ENCODE measurements at regions not wholly inside any gene's neighbourhood (a gene's known extent, or its start where the extent isn't known, plus 50 kb on each side); places are given as distances from the start of the nearest gene placed in this dataset.

DNA sequence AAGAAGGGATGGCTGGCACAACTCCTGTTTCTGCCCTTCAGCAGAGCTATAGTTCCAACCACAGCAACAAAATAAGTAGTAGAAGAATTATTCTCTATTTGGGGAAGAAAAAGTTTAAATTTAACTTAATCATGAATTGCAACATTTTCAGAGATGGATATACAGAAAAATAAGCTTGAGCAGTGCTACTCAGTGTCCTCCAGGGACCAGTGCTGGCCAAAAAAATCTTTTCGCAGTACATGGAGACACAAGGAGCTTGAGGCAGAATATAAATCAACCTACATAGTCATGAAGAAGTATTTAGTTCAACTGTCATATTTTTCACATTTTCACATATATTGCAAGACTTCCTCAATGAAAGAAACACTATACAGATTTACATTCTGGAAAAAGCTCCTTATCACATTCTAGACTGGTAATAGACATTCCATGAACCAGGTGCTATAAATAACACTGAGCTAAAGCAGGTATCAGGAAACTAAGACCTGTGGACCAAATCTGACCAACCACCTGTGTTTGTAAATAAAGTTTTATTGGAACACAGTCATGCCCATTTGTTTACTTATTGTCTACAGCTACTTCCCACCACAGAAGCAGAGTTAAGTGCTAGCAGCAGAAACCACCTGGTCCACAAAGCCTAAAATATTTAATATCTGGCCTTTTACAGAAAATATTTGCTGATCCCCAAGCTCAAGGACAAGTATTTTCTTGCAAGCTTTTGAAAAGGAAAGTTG is 101.9 kb downstream of the RGS21 start:
- TF ChIP-seq, protein P1, sequence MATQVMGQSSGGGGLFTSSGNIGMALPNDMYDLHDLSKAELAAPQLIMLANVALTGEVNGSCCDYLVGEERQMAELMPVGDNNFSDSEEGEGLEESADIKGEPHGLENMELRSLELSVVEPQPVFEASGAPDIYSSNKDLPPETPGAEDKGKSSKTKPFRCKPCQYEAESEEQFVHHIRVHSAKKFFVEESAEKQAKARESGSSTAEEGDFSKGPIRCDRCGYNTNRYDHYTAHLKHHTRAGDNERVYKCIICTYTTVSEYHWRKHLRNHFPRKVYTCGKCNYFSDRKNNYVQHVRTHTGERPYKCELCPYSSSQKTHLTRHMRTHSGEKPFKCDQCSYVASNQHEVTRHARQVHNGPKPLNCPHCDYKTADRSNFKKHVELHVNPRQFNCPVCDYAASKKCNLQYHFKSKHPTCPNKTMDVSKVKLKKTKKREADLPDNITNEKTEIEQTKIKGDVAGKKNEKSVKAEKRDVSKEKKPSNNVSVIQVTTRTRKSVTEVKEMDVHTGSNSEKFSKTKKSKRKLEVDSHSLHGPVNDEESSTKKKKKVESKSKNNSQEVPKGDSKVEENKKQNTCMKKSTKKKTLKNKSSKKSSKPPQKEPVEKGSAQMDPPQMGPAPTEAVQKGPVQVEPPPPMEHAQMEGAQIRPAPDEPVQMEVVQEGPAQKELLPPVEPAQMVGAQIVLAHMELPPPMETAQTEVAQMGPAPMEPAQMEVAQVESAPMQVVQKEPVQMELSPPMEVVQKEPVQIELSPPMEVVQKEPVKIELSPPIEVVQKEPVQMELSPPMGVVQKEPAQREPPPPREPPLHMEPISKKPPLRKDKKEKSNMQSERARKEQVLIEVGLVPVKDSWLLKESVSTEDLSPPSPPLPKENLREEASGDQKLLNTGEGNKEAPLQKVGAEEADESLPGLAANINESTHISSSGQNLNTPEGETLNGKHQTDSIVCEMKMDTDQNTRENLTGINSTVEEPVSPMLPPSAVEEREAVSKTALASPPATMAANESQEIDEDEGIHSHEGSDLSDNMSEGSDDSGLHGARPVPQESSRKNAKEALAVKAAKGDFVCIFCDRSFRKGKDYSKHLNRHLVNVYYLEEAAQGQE (IDR thresholded peaks at IDR 0.05; ENCODE audit: insufficient read depth in 1 of 2, low read depth in 2 of 2, low read length in 2 of 2) = no peak
- no peak for TF ChIP-seq SIN3A (IDR thresholded peaks at IDR 0.05; ENCODE audit: borderline replicate concordance, insufficient read depth, low read length)
- no peak for TF ChIP-seq POLR2AphosphoS5 (IDR thresholded peaks at IDR 0.05; ENCODE audit: low read depth, low read length)

All from PFSK-1 (cell line).